GM12801 (cell line): ENCODE measurements at regions not wholly inside any gene's neighbourhood (a gene's known extent, or its start where the extent isn't known, plus 50 kb on each side); places are given as distances from the start of the nearest gene placed in this dataset.

Experiments used
- CTCF ChIP-seq: IDR thresholded peaks from one replicate; pipeline ENCODE4 v1.5.1; 2011; ENCODE audit warnings: control low read depth; ENCODE audit not compliant: insufficient read length; ENCODE audit errors: extremely low read depth

DNA sequence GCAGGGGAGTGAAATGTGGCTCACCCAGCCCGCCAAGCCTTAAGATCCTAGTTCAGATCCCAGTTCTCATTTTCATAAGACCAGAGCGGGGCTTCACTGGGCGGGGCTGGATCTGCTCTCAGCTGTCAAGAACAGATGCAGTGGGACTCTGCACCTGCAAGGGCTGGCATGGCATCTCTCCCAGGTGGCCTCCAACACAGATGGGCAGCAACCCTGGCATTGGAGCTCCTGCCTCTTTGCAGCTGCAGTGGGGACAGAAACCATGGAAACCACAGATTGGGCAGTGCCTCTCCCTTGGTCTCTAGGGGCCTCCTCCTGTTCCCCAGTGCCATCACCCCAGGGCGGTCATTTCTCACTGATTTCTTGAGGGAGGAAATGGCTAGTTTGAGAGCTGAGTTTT is 267.7 kb downstream of the PRDM2 start:
- TF ChIP-seq CTCF: no peak

DNA sequence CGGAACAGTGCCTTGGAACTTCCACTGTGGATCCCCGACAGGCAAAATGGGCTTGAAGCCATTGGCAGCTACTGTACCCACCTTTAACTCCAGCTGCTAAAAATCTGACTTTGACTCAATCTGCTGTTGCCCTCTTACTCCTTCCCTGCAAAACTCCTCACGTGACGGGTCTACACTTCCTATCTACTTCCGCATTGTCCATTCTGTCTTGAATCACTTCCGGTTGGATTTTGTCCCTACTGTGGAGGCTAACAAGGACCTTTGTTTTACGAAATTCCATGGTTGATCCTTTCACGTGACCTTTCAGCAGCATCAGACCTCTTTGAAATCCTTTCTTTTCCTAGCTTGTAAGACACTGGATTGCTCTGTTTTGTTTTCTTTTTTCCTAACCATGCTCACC is 268.4 kb downstream of the PRDM2 start:
- TF ChIP-seq CTCF: no peak

DNA sequence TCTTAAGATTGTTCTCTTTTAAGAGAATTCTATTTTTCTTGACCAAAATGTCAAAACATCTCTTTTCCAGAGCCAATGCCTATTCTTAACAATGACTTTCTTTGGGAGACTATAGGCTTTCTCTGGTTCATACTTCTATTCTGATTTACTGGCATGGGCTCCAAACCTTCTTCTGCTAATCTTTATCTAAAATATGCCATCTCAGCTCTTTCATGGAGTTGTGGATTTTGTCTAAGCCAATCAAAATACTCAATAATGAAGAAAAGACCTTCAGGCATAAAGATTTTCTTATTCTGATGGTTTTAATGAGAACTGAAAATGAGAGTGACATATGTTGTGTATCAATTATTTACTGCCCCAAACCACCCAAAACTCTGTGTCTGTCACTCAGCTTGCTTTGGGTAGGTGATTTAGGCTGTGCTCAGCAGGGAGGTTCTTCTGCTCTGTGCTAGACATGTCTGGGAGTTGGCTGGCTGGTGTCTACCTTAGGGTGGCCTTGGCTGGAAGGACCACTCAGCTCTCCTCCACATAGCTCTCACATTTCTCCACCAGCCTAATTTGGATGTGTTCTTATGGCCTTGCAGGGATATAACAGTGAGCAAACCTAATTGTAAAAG is 270.8 kb downstream of the PRDM2 start:
- TF ChIP-seq CTCF: no peak

GRCh38 chr1:13976485-13976884 is 276.5 kb downstream of the PRDM2 start:
- TF ChIP-seq CTCF: no peak

GRCh38 chr1:13981142-13981541 is 281.2 kb downstream of the PRDM2 start:
- no peak for TF ChIP-seq CTCF

- no peak for TF ChIP-seq CTCF
Observed at GRCh38 chr1:13983393-13983792, 283.4 kb downstream of the PRDM2 start.

GRCh38 chr1:13990939-13991338 is 291.0 kb downstream of the PRDM2 start:
- TF ChIP-seq CTCF: no peak
